GM12878 (cell line): ENCODE measurements at regions not wholly inside any gene's neighbourhood (a gene's known extent, or its start where the extent isn't known, plus 50 kb on each side); places are given as distances from the start of the nearest gene placed in this dataset.

ENCODE experiments used
- ATAC-seq: fragments of 200-7000 bp; cut with Tn5 transposase; 3 replicates; pipeline ENCODE4 v1.9.1; 2020; ENCODE audit warnings: mild to moderate bottlenecking, moderate library complexity
- BruUV-seq: library from RNA; stranded (reverse); fragments of 400-500 nt; replicated peaks from 2 replicates; lab custom pipeline; 2021; lab: Mats Ljungman, UMichigan
- CTCF ChIA-PET: fragments of 300-600 bp; sonication (Branson Sonifier 250); formaldehyde crosslinking; extraction: SDS; loops from one replicate; lab custom pipeline; 2021; ENCODE audit warnings: inconsistent platforms; lab: Yijun Ruan, JAX
- POLR2A ChIA-PET: fragments of 350-600 bp; formaldehyde crosslinking; extraction: SDS; loops from one replicate; lab custom pipeline; 2021; ENCODE audit warnings: inconsistent platforms; lab: Charles Lee
- RAD21 ChIA-PET: fragments of 300-600 bp; sonication (Branson Sonifier 250); formaldehyde crosslinking; loops from one replicate; lab custom pipeline; 2023; ENCODE audit warnings: antibody characterized with exemption; ENCODE audit not compliant: unreplicated experiment; lab: Charles Lee
- SMC1A ChIA-PET: fragments of 300-600 bp; sonication (Branson Sonifier 250); formaldehyde crosslinking; loops from one replicate; lab custom pipeline; 2023; ENCODE audit not compliant: unreplicated experiment, uncharacterized antibody; lab: Charles Lee
- DNase-seq: peaks from one replicate; pipeline ENCODE4 v3.0.0-alpha.2; 2011; ENCODE audit warnings: low read depth, low spot score
- FAIRE-seq: peaks from 3 replicates; lab custom pipeline; 2011; peaks lifted over from hg19 to GRCh38; lab: Jason Lieb, UNC
- H2AFZ ChIP-seq: 2 replicates; pipeline ENCODE4 v1.6.0; 2011; ENCODE audit warnings: low read depth, low read length, control low read depth; ENCODE audit not compliant: control insufficient read depth
- H3K27ac ChIP-seq: 2 replicates; pipeline ENCODE4 v1.5.1; 2011; ENCODE audit warnings: control low read depth; ENCODE audit not compliant: control insufficient read depth, insufficient read depth
- H3K27me3 ChIP-seq, 2 experiments: replicated peaks in 1 of 2; 2 replicates each; pipeline versions ENCODE4 v1.6.0 to v1.6.1; 2011; ENCODE audit warnings: low read length in 1 of 2; ENCODE audit not compliant: control insufficient read depth in 2 of 2, insufficient read depth in 2 of 2
- H3K36me3 ChIP-seq, 2 experiments: 2 replicates each; pipeline ENCODE4 v1.5.1; 2011; ENCODE audit warnings: low read length in 1 of 2; ENCODE audit not compliant: control insufficient read depth in 2 of 2, insufficient read depth in 2 of 2
- H3K4me1 ChIP-seq: 2 replicates; pipeline ENCODE4 v1.6.1; 2011; ENCODE audit warnings: mild to moderate bottlenecking, low read length, moderate library complexity, mixed read lengths; ENCODE audit not compliant: control insufficient read depth, insufficient read depth
- H3K4me2 ChIP-seq: 2 replicates; pipeline ENCODE4 v1.6.0; 2011; ENCODE audit warnings: control low read depth; ENCODE audit not compliant: control insufficient read depth, insufficient read depth
- H3K4me3 ChIP-seq: fragments of 200-600 bp; sonication (generic); 2 replicates; pipeline ENCODE4 v1.5.1; 2016
- H3K79me2 ChIP-seq: 2 replicates; pipeline ENCODE4 v1.6.0; 2011; ENCODE audit warnings: low read length; ENCODE audit not compliant: control insufficient read depth, insufficient read depth
- H3K9ac ChIP-seq: 2 replicates; pipeline ENCODE4 v1.8.0; 2011; ENCODE audit warnings: low read length, control low read depth, mixed read lengths; ENCODE audit not compliant: control insufficient read depth, insufficient read depth
- H3K9me3 ChIP-seq: replicated peaks from 3 replicates; pipeline ENCODE4 v1.5.1; 2011; ENCODE audit warnings: mild to moderate bottlenecking, low read length; ENCODE audit not compliant: control insufficient read depth, insufficient read depth
- H4K20me1 ChIP-seq: 2 replicates; pipeline ENCODE4 v1.6.0; 2011; ENCODE audit not compliant: control insufficient read depth, insufficient read depth
- IKZF1 ChIP-seq: fragments of 450-650 bp; conservative IDR thresholded peaks from 2 replicates; pipeline ENCODE4 v1.6.1; 2017; ENCODE audit warnings: antibody characterized with exemption, mild to moderate bottlenecking
- IKZF2 ChIP-seq, 2 experiments: fragments of 450-650 bp; IDR thresholded peaks; 2 replicates each; pipeline ENCODE4 v1.6.1; 2017; ENCODE audit warnings: mild to moderate bottlenecking in 2 of 2, moderate library complexity in 2 of 2
- MTA2 ChIP-seq: fragments of 450-650 bp; IDR thresholded peaks from 2 replicates; pipeline ENCODE4 v1.6.1; 2016; ENCODE audit warnings: low read depth, mild to moderate bottlenecking, moderate library complexity
- NFIC ChIP-seq: IDR thresholded peaks from 2 replicates; pipeline ENCODE4 v1.6.1; 2012; ENCODE audit warnings: low read depth, mild to moderate bottlenecking, inconsistent platforms, low read length, moderate library complexity
- NFXL1 ChIP-seq: fragments of 450-650 bp; IDR thresholded peaks from 2 replicates; pipeline ENCODE4 v1.6.1; 2017; ENCODE audit warnings: antibody characterized with exemption, mild to moderate bottlenecking, borderline replicate concordance
- RUNX3 ChIP-seq: IDR thresholded peaks from 2 replicates; pipeline ENCODE4 v1.6.1; 2012; ENCODE audit warnings: low read length, inconsistent platforms
- WGBS: methylation state at CpG from one replicate; pipeline ENCODE4 v1.1.6; 2016; ENCODE audit warnings: low lambda C conversion rate; ENCODE audit not compliant: insufficient replicate concordance, insufficient coverage; ENCODE audit errors: missing lambda C conversion rate; 5-methylcytosine and 5-hydroxymethylcytosine counted together
- in situ Hi-C: fragments of 300-500 bp; cut with MboI; formaldehyde crosslinking; loops from 9 replicates; pipeline ENCODE4 v1.14.3; 2018; ENCODE audit warnings: mixed read lengths
- intact Hi-C: fragments of 100-400 bp; cut with micrococcal nuclease; formaldehyde crosslinking; loops from one replicate; pipeline ENCODE4 v1.14.2; 2022; ENCODE audit not compliant: unreplicated experiment
- TF ChIP-seq, protein P1 (sequence below): IDR thresholded peaks from 2 replicates; pipeline ENCODE4 v1.6.1; 2012; ENCODE audit warnings: low read depth, low read length, improper control_type of control experiment
- TF ChIP-seq, protein P2 (sequence below): fragments of 450-650 bp; IDR thresholded peaks from 2 replicates; pipeline ENCODE4 v1.6.1; 2017; ENCODE audit warnings: low read depth, mild to moderate bottlenecking, moderate library complexity

- BruUV-seq: no TSS peak
- ATAC-seq: peak; percentile 79
- H3K27ac ChIP-seq: no peak overlapping the region
- DNase-seq: peak; percentile 8
- no peak overlapping the region for H3K4me3 ChIP-seq
- H3K4me2 ChIP-seq: no peak overlapping the region
- H3K36me3 ChIP-seq: no peaks in the 10 kb centered on the region
- H2AFZ ChIP-seq: no peak overlapping the region
- CTCF ChIA-PET: no interaction called here
- no peaks in the 10 kb centered on the region; the same call in 1 of the 2 replicates for H3K4me1 ChIP-seq
- no peaks in the 10 kb centered on the region; the same call in 1 of the 3 replicates for H3K9me3 ChIP-seq
- no peak overlapping the region for H3K9ac ChIP-seq
- RAD21 ChIA-PET: interaction anchor here (1.3 kb wide), 1 partner anchor 645 kb away, joined by 5 read pairs; no protein-coding TSS in a partner anchor
- H3K79me2 ChIP-seq: no peaks in the 10 kb centered on the region
- no peak for FAIRE-seq
- H4K20me1 ChIP-seq: no peaks in the 10 kb centered on the region
- SMC1A ChIA-PET: interaction anchor here (1.1 kb wide), 1 partner anchor 312 kb away, joined by 3 read pairs; no protein-coding TSS in a partner anchor
- POLR2A ChIA-PET: no interaction called here
- in situ Hi-C loops: no loop called here
- 0% methylated on average over 1 of the region's 1 CpG for WGBS
- H3K27me3 ChIP-seq: no peaks in the 10 kb centered on the region
- peak; percentile 42 to 54; a peak in 2 of 4 replicates for TF ChIP-seq IKZF2 (IDR thresholded peaks at IDR 0.05)
- TF ChIP-seq MTA2: peak; percentile 55; the same call in 1 of the 2 replicates
- no peak for TF ChIP-seq NFXL1
- TF ChIP-seq RUNX3: peak; percentile 56
- TF ChIP-seq NFIC: peak; percentile 46; the same call in 1 of the 2 replicates
- TF ChIP-seq, protein P1, sequence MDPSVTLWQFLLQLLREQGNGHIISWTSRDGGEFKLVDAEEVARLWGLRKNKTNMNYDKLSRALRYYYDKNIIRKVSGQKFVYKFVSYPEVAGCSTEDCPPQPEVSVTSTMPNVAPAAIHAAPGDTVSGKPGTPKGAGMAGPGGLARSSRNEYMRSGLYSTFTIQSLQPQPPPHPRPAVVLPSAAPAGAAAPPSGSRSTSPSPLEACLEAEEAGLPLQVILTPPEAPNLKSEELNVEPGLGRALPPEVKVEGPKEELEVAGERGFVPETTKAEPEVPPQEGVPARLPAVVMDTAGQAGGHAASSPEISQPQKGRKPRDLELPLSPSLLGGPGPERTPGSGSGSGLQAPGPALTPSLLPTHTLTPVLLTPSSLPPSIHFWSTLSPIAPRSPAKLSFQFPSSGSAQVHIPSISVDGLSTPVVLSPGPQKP: no peak
- peak; percentile 47 for TF ChIP-seq IKZF1
- TF ChIP-seq, protein P2, sequence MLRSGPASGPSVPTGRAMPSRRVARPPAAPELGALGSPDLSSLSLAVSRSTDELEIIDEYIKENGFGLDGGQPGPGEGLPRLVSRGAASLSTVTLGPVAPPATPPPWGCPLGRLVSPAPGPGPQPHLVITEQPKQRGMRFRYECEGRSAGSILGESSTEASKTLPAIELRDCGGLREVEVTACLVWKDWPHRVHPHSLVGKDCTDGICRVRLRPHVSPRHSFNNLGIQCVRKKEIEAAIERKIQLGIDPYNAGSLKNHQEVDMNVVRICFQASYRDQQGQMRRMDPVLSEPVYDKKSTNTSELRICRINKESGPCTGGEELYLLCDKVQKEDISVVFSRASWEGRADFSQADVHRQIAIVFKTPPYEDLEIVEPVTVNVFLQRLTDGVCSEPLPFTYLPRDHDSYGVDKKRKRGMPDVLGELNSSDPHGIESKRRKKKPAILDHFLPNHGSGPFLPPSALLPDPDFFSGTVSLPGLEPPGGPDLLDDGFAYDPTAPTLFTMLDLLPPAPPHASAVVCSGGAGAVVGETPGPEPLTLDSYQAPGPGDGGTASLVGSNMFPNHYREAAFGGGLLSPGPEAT: peak; percentile 43; the same call in 1 of the 2 replicates
- intact Hi-C loops: no loop called here
Observed at GRCh38 chrX:42443267-42443666, 334.7 kb downstream of the PPP1R2C start.
